ENCODE measurements at regions not wholly inside any gene's neighbourhood (a gene's known extent, or its start where the extent isn't known, plus 50 kb on each side); places are given as distances from the start of the nearest gene placed in this dataset.

DNA sequence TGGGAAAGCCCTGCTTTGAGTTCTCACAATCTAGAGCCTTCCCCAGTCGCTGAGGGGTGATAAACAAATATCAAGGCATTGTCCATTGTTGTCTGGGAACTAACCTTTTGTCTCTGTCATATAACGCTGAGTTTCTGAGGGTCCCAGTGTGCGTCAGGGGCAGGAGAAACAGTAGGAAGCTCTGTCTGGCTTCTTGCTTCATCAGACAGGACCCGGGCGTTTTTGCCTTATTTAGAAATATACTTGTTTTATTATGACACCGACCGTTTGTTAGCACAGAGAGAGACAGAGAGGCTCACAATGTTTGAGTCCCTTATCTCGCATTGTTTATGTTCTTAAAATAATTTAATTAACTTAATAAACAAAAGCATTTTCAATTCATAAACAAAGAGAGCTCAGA lies 204.9 kb upstream of the GAS1 start:
- H3K4me3 ChIP-seq (replicated peaks in 1 of 3; ENCODE audit: insufficient read depth in 1 of 3, low read depth in 1 of 3, low read length in 3 of 3) = no peak overlapping the region
- H3K9me1 ChIP-seq (replicated peaks; ENCODE audit: control insufficient read depth, extremely low read depth, insufficient read depth, low read length) = no peaks in the 10 kb centered on the region
- H2AFZ ChIP-seq (ENCODE audit: low read depth, low read length) = no peak overlapping the region
- no peaks in the 10 kb centered on the region for H4K20me1 ChIP-seq (replicated peaks; ENCODE audit: control insufficient read depth, extremely low read depth, insufficient read depth, low read length)
- ChIA-PET CTCF (no interaction called here), POLR2A (no interaction called here)
- H3K9ac ChIP-seq (replicated peaks; ENCODE audit: extremely low read depth, insufficient read depth, low read length) = no peak overlapping the region
- H3K4me2 ChIP-seq (ENCODE audit: insufficient read depth, low read length) = no peak overlapping the region
- H3K4me1 ChIP-seq (ENCODE audit: control insufficient read depth, extremely low read depth, insufficient read depth, low read length) = peaks cover 3% of the 10 kb centered on the region
- no peaks in the 10 kb centered on the region for H3K9me3 ChIP-seq (replicated peaks; ENCODE audit: control insufficient read depth, insufficient read depth, low read length)
- no peak overlapping the region for H3K27ac ChIP-seq (ENCODE audit: insufficient read depth, low read depth, low read length)
- BruUV-seq (replicated peaks) = no TSS peak
- TF ChIP-seq FOS (IDR thresholded peaks at IDR 0.05; ENCODE audit: borderline replicate concordance, insufficient read depth, low read length) (no peak), EZH2 (IDR thresholded peaks at IDR 0.05; ENCODE audit: borderline replicate concordance, low read depth, low read length, severe bottlenecking) (no peak), MYC (IDR thresholded peaks at IDR 0.05; ENCODE audit: low read depth, low read length) (no peak), GATA2 (IDR thresholded peaks at IDR 0.05; ENCODE audit: insufficient read depth, insufficient read length, low read depth, low read length) (no peak), POLR2A (IDR thresholded peaks at IDR 0.05; ENCODE audit: low read depth, low read length) (no peak), JUN (IDR thresholded peaks at IDR 0.05; ENCODE audit: borderline replicate concordance, insufficient read depth, insufficient read length, low read depth) (no peak), POLR2AphosphoS5 (IDR thresholded peaks at IDR 0.05; ENCODE audit: insufficient read depth, low read depth, low read length) (no peak)
- TF ChIP-seq, protein P1, sequence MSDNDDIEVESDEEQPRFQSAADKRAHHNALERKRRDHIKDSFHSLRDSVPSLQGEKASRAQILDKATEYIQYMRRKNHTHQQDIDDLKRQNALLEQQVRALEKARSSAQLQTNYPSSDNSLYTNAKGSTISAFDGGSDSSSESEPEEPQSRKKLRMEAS (IDR thresholded peaks at IDR 0.05; ENCODE audit: insufficient read depth, insufficient read length) = no peak
- TF ChIP-seq, protein P2, sequence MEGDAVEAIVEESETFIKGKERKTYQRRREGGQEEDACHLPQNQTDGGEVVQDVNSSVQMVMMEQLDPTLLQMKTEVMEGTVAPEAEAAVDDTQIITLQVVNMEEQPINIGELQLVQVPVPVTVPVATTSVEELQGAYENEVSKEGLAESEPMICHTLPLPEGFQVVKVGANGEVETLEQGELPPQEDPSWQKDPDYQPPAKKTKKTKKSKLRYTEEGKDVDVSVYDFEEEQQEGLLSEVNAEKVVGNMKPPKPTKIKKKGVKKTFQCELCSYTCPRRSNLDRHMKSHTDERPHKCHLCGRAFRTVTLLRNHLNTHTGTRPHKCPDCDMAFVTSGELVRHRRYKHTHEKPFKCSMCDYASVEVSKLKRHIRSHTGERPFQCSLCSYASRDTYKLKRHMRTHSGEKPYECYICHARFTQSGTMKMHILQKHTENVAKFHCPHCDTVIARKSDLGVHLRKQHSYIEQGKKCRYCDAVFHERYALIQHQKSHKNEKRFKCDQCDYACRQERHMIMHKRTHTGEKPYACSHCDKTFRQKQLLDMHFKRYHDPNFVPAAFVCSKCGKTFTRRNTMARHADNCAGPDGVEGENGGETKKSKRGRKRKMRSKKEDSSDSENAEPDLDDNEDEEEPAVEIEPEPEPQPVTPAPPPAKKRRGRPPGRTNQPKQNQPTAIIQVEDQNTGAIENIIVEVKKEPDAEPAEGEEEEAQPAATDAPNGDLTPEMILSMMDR (IDR thresholded peaks at IDR 0.05; ENCODE audit: extremely low read depth in 1 of 2, insufficient read depth in 1 of 2, low read depth in 1 of 2, low read length in 2 of 2) = no peak
- H3K79me2 ChIP-seq (ENCODE audit: control insufficient read depth, insufficient read depth, low read length) = no peaks in the 10 kb centered on the region
- H3K36me3 ChIP-seq (ENCODE audit: control insufficient read depth in 2 of 2, extremely low read depth in 1 of 2, insufficient read depth in 2 of 2, low read length in 2 of 2) = no peaks in the 10 kb centered on the region
- FAIRE-seq = no peak
- dilution Hi-C loops (cut with MboI; ENCODE audit: extremely low pct_ligation_motif_present, low sequenced_read_pairs) = no loop called here
- intact Hi-C loops (cut with micrococcal nuclease) = no loop called here
- H3K27me3 ChIP-seq (ENCODE audit: control insufficient read depth in 2 of 2, insufficient read depth in 2 of 2, low read length in 2 of 2) = no peaks in the 10 kb centered on the region
- DNase-seq (ENCODE audit: low read depth, low spot score) = no peak

Measured in endothelial cell of umbilical vein (primary cell).